NCI-H2196 treated with DMSO at 0.1 percent for 48 hours (cell line): ENCODE measurements at regions not wholly inside any gene's neighbourhood (a gene's known extent, or its start where the extent isn't known, plus 50 kb on each side); places are given as distances from the start of the nearest gene placed in this dataset.
"Not testable (repeated sequence)": the region's sequence is repeated elsewhere in the genome, so short reads cannot be mapped to it uniquely, and the experiment has no call there.

Source experiments
- DNase-seq: peaks from one replicate; lab custom pipeline; 2025; ENCODE audit not compliant: unreplicated experiment; lab: John Stamatoyannopoulos, UW

DNA sequence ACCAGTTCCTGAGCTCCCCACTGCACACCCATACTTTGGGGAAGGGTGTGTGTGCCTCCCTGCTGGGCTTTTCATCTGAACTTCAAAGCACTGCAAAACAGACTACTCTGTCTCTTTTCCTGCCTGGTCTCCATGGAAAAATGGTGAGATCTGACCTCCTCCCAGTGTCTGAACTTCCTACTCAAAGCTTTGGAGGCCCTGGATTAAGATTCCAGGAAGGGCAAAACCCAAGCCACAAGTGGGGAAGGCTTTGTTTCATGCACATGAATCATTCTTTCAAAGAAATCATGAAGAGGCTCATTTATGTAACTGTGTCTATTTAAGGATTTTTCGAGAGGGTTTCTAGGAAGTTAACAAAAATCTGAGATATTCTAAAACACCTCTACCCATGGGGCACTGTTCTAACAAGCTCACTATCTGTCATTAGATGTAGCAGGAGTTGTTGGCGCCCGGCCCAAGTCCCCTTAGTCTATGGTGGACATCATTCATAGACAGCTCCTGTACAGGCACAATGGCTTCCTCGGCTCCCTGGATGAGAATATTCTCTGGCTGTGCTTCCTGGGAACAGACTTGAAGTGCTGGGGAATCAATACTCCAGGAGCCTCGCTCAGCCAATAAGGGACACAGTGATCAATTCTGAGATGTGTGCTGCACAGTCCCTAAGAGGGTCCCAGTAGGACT lies 224.0 kb downstream of the KTN1 start:
- no peak for DNase-seq

- no peak for DNase-seq
These were observed 225.2 kb downstream of the KTN1 start for GRCh38 chr14:55805250-55805649.

- peak; percentile 90 for DNase-seq
These were observed 227.3 kb downstream of the KTN1 start for GRCh38 chr14:55807053-55807880.

DNA sequence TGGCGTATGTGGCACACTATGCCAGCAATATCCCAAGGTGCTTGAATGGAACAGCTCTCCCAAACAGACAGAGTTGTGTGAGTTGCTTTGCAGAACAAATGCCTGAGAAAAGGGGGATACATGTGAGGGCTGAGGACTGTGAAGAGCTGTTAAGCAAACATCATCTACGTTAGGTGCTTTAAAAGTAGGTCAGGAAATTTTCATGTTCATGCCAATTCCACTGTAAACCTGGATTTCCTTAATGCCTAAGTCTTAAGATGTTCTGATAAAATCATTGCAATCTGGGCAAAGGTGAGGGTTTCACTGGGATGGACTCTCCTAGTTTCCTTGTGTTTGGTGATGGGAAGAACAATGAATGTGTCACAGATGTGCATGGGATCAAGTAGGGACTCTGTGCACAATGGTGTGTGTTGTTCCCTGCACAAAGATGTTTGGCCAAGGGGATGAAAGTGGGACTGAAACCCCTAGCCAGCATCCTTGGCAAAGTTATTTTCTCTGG lies 227.9 kb downstream of the KTN1 start:
- DNase-seq: no peak

DNA sequence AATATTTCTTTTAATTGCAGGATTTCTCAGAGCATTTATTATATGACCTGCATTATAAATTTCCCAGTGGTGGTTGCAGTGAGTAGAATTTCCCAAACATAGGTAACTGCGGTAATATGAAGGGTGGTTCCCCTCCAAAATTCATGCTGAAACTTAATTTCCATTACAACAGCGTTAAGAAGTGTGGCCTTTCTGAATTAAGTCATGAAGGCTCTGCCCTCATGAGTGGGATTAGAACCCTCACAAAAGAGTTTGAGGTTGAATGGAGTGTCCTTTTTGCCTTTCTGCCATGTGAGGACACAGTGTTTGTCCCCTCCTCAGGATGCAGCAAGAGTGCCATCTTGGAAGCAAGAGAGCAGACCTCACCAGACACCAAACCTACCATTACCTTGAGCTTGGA lies 233.6 kb downstream of the KTN1 start:
- DNase-seq: no peak

DNA sequence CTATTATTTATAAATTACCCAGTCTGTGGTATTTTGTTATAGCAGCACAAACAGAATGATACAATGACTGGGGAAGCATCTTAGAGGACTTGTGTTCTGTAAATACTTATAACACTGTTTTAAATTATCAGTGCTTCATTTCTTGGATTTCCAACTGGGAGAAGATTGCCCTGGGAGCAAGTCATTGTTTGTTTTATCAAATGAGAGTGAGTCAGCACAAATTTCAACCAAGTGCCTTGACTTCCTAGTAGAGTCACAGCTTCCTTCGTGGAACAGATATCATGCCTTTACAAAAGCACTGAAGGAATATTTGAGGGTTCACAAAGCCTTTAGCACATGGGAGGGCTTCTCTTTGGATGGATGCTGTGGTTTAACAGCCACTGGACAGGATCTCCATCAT lies 234.1 kb downstream of the KTN1 start:
- no peak for DNase-seq

GRCh38 chr14:55814873-55815272 lies 234.9 kb downstream of the KTN1 start:
- no peak for DNase-seq

DNA sequence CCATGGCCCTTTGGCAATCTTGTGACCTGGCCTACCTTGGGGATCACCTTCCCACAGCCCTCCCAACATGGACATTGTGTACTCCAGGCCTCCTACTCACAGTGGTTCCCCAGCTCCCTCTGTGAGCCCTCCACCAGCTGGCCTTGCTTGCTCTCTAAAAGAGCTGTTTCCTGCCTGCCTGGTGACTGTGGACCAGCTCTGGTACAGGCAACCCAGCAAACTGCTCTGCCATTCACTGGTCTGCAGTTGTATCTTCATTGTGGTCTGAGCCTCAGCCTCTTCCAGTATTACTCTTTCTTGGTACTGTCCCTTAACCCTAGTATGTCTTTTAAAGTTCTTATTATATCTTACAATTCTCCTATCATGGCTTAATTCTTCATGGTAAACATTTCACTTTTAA lies 236.2 kb downstream of the KTN1 start:
- no peak for DNase-seq

DNA sequence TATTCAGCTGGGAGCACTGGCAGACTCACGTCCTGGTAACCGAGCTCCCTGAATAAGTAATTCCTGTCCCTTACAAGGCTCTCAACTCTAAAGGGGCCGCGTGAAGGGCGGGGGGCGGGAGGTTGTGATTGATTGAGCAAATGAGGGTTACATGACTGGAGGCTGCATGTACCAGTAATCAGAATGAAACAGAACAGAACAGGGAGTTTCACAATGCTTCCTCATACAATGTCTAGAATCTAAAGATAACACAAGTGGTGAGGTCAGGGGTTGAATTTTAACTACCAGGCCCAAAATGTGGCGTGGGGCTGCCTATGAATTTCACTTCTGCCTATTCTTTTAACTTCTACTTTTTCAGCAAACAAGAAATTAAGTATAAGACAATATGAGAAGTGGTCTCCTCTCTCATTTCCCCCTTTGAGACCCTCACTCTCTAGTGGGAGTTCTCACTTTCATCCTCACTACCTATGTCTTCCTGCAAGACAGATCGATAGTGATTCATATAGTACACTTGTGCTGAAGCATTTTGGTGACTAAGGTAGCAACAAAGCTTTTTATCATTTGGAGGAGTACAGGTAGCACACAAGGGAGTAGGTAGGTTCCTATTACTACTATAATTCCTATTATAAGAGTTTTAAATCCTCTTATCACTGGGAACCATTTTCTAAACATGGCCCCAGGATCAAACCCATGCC lies 239.8 kb downstream of the KTN1 start:
- no peak for DNase-seq

GRCh38 chr14:55822906-55823305 lies 242.9 kb downstream of the KTN1 start:
- DNase-seq: no peak

GRCh38 chr14:55832122-55832911 lies 252.3 kb downstream of the KTN1 start:
- DNase-seq: no peak

DNA sequence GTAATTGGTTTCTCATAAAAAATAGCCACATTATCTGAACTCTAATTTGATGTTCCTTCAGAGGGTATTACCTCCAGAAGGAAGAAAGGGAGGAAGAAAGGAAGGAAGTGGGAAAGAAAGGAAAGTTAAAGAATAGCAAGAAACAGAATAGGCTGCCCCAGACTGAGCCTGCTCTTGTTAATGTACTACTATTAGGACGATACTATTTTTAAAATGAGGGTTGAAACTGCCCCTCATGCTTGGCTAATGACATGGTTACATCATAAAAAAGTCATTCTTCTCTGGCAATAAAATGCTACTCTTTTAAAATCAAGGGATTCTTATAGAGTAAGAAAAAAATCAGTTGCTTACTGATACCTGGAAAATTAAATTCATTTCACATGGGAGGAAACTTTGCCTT lies 253.0 kb downstream of the KTN1 start:
- DNase-seq: no peak

- DNase-seq: no peak
These were observed 254.4 kb downstream of the KTN1 start for GRCh38 chr14:55834390-55834789.

DNA sequence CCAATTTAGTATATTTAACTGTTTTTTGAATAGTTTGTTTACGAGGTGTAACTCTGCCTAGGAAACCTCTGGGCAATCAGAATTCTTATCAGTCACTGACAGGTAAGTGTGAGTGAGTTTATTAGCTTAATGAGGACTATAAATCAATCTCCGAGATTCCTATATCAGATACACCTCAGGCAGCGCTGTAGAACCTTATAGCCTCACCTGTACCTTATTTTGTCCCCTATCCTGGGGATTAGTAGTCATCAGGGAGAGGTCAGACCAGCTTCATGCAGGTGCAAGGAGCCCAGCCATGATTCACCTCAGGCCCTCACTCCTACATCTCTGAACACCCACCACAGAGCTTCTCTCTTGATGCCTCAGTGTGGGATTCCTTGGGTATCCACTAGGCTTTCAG lies 256.0 kb downstream of the KTN1 start:
- no peak for DNase-seq

GRCh38 chr14:55837467-55837866 lies 257.5 kb downstream of the KTN1 start:
- no peak for DNase-seq

- DNase-seq: no peak
These were observed 258.6 kb downstream of the KTN1 start for GRCh38 chr14:55838529-55839052.

DNA sequence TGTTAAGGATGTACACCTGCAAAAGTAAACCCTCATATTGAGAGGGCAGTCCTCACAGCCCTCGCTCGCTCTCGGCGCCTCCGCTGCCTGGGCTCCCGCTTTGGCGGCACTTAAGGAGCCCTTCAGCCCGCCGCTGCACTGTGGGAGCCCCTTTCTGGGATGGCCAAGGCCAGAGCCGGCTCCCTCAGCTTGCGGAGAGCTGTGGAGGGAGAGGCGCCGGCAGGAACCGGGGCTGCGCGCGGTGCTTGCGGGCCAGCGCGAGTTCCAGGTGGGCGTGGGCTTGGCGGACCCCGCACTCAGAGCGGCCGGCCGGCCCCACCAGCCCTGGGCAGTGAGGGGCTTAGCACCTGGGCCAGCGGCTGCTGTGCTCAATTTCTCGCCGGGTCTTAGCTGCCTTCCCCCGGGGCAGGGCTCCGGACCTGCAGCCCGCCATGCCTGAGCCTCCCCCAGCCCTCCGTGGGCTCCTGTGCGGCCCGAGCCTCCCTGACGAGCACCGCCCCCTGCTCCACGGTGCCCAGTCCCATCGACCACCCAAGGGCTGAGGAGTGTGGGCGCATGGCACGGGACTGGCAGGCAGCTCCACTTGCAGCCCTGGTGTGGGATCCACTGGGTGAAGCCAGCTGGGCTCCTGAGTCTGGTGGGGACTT lies 259.4 kb downstream of the KTN1 start:
- DNase-seq: not testable (repeated sequence)

DNA sequence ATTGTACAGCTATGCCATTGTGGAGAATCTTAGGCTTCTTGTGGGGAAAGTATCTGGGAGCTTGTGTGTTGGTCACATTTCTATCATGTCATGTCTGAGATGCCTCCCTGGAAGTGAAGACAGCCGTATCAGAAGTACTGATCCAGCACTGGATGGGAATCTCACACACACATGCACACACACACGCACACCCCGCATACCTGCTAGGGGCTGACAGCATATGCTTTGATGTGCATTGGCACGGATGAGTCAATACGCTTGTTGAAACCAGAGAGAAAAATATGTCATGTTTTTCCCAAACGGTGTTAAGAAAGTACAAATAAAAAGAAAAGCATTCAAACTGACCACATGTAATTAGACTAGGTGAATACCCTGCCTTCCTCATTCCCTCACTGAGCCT lies 260.8 kb downstream of the KTN1 start:
- no peak for DNase-seq

DNA sequence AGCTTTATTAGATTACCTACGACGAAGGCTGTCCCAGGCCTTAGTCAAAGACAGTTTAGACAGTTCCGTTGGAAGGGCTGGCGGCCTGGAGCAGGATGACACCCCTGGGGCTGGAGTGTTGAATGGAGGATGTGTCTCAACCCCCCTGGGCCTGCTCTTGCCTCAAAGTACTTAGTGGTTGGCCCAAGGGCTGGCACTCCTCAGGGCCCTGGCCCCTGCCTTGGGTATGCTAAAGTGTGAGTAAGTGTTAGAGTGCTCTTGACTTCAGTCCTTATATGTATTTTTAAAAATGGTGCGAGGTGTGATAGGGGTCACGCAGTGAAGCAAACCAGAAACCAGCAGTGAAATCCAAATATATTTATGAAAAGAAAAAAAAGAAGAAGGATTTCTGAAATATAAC lies 261.6 kb downstream of the KTN1 start:
- DNase-seq: no peak

DNA sequence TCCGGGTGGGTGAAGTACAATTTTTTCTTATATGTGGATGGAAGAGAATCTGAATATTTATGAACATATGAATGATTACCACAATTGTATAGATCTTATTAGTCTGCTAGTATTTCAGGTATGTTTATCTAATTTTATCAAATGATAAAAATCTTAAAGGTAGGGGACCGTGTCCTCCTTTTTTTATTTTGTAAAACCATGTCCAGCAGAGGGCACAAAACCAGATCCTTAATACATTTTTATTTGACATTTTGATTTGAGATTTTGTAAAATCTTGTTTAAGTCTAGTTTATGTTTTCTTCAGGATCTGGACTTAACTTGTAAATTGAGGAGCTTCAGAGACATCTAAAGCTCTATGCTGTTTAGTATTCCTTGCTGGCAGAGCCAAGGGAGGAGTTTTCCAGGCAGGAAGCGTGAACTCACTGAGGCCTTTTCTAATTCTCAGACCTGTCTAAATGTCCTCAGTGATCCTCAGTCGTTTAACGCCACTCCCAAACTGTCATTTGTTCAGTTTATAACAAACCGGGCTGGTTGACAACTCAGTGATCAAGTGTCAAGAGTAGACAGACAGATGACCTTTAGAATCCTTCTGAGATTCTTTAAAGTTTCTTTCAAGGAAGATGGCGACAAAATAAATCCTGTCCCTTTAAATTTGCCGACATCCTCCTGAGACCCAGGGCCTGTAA lies 263.9 kb downstream of the KTN1 start:
- no peak for DNase-seq
